CD4-positive, alpha-beta T cell treated with Interferon alpha-2 for 1 hour (primary cell): ENCODE measurements at regions not wholly inside any gene's neighbourhood (a gene's known extent, or its start where the extent isn't known, plus 50 kb on each side); places are given as distances from the start of the nearest gene placed in this dataset.
"Not testable (repeated sequence)": the region's sequence is repeated elsewhere in the genome, so short reads cannot be mapped to it uniquely, and the experiment has no call there.

Source experiments
- DNase-seq, 2 donors: peaks; one replicate each; pipeline ENCODE4 v3.0.0-alpha.2; 2020 to 2022

DNA sequence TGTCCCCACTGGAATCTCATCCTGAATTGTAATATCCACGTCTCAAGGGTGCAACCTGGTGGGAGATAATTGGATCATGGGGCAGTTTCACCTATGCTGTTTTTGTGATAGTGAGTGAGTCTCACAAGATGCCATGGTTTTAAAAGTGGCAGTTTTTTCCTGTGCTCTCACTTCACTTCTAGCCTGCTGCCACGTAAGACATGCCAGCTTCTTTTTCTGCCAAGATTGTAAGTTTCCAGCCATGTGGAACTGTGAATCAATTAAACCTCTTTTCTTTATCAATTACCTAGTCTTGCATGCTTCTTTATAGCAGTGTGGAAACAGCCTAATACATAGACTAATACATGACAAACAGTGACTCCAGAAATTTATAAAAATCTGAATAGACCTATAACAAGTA lies 1131.8 kb downstream of the PCDH7 start:
- DNase-seq = no peak

- DNase-seq = no peak
These were observed 1157.3 kb downstream of the PCDH7 start for GRCh38 chr4:31877429-31877828.

DNA sequence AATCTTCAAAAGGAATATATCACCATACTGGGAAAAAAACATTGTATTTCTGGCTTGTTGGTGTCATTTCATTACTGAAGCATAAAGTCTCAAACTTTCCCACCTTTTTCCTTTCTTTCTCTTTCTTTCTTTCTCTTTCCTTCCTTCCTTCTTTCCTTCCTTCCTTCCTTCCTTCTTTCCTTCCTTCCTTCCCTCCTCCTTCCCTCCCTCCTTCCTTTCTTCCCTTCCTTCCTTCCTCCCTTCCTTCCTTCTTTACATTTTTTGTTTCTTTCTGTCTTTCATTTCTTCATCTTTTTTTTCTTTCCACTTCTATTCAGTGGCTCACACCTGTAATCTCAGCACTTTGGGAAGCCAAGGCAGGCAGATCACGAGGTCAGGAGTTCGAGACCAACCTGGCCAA lies 1160.7 kb downstream of the PCDH7 start:
- DNase-seq = not testable (repeated sequence)

DNA sequence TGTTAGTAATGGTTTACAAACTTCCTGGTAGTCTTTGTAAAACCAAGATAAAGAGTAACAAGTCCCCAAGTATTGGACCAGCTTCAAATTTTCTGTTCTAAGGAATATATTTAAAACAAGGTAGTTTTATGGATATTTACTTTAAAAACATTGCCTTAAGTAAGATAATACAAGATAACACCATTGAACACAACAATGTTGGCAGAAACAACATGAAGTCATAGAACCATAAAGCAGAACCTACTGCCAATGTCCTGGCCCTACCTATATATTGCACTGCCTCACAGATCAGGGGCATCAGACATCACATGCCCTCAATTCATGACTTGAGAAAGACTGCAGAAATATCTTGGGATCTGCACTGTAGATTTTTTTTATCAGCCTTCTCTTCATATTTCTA lies 1176.2 kb downstream of the PCDH7 start:
- DNase-seq = no peak

- DNase-seq = no peak
These were observed 1185.2 kb downstream of the PCDH7 start for GRCh38 chr4:31905363-31905762.

DNA sequence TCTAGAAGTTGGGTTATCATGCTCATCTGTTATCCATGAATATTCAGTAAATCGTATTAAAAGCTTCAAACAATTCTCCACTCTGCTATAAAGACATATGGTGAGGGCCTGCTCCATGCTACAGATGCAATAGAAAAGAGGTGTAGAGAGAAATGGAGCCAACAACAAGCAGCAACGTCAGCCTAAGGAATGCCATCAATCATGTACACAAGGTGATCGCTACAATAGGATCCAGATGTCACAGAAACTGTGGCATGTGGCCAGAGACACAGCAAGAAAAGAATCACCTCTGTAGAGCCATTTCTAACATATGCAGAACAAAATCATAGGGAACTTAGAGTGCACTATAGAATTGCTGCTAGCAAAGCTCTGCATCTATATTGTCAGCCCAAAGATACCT lies 1188.1 kb downstream of the PCDH7 start:
- no peak for DNase-seq

DNA sequence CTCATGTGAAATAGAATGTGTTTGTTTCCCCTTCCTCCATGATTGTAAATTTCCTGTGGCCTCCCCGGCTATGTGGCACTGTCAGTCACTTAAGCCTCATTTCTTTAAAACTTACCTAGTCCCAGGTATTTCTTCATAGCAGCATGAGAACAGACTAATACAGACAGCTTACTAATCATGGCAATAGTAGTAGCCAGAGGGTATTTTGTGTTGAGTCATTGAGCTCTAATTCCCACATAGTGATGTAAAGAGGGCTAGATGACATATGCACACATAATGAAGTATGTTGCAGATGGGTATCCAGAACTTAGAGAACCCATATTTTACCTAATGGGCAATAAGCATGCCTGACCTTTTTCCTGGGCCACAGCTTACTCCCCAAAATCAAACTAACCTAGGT lies 1197.2 kb downstream of the PCDH7 start:
- DNase-seq = no peak

- DNase-seq = no peak
These were observed 1198.7 kb downstream of the PCDH7 start for GRCh38 chr4:31918891-31919290.

GRCh38 chr4:31923634-31924033 lies 1203.5 kb downstream of the PCDH7 start:
- DNase-seq = no peak

DNA sequence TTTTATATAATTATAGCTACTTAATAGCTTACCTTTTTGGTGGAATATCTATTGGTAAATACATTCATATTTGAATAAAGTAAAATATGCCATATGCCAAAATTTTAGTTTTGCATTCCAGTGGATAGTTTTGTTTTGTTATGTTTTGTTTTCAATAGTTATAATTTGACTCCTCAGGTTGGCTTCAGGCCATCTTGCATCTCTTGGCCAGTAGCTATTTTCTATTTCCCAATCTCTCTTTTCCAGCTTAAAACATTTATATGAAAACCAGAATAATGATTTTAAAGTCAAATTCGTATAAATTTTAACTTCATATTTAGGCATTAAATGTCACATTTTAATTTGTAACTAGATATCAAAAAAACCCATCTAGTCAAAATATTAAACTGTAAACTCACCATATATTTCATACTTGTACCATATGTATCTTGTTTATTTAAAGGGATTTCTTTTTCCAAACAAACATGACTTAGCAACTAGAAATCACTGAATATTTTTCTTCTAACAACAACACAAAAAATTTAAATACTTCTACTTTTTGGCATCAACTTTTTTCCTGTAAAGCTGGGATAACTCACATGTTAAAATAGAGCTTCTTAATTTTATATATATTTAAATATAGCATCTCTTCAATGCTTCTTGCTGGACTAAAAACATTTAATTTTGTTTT lies 1209.6 kb downstream of the PCDH7 start:
- DNase-seq = no peak

DNA sequence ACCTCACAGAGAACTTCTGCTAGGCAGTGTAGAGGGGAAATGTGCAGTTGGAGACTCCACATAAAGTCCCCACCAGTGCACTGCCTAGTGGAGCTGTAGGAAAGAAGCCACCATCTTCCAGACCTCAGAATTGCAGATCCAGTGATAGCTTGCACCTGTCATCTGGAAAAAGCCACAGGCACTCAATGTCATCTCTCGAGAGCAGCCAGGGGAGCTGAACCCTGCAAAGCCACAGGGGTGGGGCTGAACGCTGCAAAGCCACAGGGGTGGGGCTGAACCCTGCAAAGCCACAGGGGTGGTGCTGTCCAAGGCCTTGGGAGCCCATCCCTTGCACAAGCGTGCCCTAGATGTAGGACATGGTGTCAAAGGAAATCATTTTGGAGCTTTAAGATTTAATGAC lies 1226.3 kb downstream of the PCDH7 start:
- no peak for DNase-seq

GRCh38 chr4:31947101-31947500 lies 1226.9 kb downstream of the PCDH7 start:
- no peak for DNase-seq

- DNase-seq = no peak
These were observed 1228.9 kb downstream of the PCDH7 start for GRCh38 chr4:31949045-31949444.

DNA sequence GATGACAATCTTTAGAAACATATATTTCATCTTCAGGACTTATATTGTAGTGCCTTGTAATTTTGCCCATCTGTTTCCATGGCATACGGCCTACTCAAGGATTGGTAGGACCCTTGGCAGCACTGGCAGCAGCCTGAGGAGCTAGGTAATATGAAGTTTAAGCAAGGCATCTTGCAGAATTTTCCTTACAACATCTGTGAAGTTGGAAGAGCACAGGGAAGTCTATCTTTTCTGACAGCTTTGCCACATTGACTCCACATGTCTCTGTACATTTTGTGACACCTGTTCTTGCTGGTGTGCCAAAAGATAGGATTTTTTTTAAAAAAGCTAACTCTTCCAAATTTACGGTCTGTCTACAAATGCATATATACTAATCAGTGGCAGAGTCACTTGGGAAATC lies 1235.2 kb downstream of the PCDH7 start:
- DNase-seq = no peak

- DNase-seq = no peak
These were observed 1239.8 kb downstream of the PCDH7 start for GRCh38 chr4:31959972-31960371.

GRCh38 chr4:31964685-31965084 lies 1244.5 kb downstream of the PCDH7 start:
- DNase-seq = no peak

GRCh38 chr4:31968842-31969241 lies 1248.7 kb downstream of the PCDH7 start:
- DNase-seq = no peak

DNA sequence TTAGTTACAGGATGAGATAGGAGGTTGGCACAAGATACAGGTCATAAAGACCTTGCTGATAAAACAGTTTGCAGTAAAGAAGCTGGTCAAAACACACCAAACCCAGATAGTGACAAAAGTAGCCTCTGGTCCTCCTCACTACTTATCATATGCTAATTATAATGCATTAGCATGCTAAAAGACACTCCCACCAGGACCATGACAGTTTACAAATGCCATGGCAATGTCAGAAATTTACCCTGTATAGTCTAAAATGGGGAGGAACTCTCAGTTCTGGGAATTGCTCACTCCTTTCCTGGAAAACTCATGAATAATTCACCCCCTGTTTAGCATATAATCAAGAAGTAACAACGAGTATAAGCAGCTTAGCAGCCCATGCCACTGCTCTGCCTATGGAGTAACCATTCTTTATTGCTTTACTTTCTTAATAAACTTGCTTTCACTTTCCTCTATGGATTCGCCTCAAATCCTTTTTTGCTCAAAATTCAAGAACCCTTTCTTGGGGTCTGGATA lies 1254.4 kb downstream of the PCDH7 start:
- DNase-seq = no peak

DNA sequence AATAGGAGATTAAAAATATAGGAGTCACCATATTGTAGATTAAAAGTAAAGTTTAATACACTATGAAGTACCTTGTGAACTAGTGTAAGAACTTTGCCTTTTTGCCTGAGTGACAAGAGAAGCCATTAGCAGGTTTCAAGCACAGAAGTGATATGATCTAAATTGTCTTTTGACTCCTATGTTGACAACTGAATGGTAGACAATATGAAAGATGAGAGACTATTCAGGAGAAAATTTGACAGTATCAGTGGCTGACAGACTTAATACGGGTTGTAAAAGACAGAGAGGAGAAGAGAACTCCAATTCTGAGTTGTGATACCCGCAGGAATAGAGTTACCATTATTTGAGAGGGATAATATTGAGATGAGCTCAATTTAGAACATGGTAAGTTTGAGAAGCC lies 1259.8 kb downstream of the PCDH7 start:
- no peak for DNase-seq

DNA sequence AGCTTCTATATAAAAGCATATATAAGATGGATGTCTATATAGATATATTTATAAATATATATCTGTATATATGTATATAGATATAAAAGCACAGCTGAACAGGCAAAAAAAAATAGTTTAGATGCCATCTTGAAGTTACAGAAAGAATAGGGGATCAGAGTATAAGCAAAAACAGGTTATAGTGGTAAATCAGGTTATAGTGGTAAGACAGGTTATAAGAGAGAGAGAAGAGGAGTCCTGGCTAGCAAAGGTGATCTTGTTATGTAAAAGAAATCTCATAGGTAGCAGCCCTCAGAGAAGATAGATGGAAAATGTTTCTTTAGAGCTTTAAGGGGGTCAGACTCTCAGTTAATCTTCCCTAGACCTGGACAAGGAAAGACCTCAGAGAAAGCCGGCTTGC lies 1263.1 kb downstream of the PCDH7 start:
- no peak for DNase-seq

GRCh38 chr4:31983677-31984076 lies 1263.5 kb downstream of the PCDH7 start:
- no peak for DNase-seq

DNA sequence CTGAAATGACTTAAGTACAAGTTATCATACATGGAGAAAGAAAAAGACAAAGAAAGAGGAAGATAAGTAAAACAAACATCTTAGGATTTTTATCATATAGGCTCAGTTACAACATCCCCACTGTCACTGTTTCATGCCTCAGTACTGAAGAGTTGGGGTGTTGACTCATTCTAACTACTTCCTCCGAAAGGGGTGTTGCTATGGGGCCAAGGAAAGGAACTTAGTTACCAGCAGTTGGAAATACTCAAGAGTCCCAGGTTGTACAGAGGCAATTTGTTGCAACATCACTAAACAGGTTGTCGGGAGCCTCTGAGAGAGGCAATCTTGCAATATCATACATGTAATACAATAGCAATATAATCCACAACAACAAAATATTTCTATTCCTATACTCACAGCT lies 1264.7 kb downstream of the PCDH7 start:
- no peak for DNase-seq

- no peak for DNase-seq
These were observed 1276.1 kb downstream of the PCDH7 start for GRCh38 chr4:31995943-31996901.

GRCh38 chr4:31998807-31999206 lies 1278.6 kb downstream of the PCDH7 start:
- no peak for DNase-seq
